Endodermal cell (in vitro differentiated cells): ENCODE measurements at regions not wholly inside any gene's neighbourhood (a gene's known extent, or its start where the extent isn't known, plus 50 kb on each side); places are given as distances from the start of the nearest gene placed in this dataset.

ENCODE experiments used
- DNase-seq: peaks from one replicate; pipeline ENCODE4 v3.0.0-alpha.2; 2017
- H3K27ac ChIP-seq: 2 replicates; pipeline ENCODE4 v1.5.1; 2013; ENCODE audit warnings: mild to moderate bottlenecking, low read depth, low read length, moderate library complexity
- H3K27me3 ChIP-seq: 2 replicates; pipeline ENCODE4 v1.6.1; 2013; ENCODE audit warnings: mild to moderate bottlenecking, low read length, moderate library complexity; ENCODE audit not compliant: insufficient read depth, control insufficient read depth, poor library complexity, severe bottlenecking
- H3K36me3 ChIP-seq: 2 replicates; pipeline ENCODE4 v1.7.0; 2013; ENCODE audit warnings: mild to moderate bottlenecking, low read length, moderate library complexity; ENCODE audit not compliant: control insufficient read depth, insufficient read depth
- H3K4me1 ChIP-seq: one replicate; pipeline ENCODE4 v1.7.0; 2013; ENCODE audit warnings: low read length; ENCODE audit not compliant: control insufficient read depth, insufficient read depth
- H3K4me3 ChIP-seq: 2 replicates; pipeline ENCODE4 v1.5.1; 2013; ENCODE audit warnings: mild to moderate bottlenecking, low read length, moderate library complexity
- H3K9ac ChIP-seq: 2 replicates; pipeline ENCODE4 v1.6.1; 2013; ENCODE audit warnings: mild to moderate bottlenecking, low read length, moderate library complexity; ENCODE audit not compliant: poor library complexity, severe bottlenecking; ENCODE audit errors: extremely low read depth
- H3K9me3 ChIP-seq: 2 replicates; pipeline ENCODE4 v1.6.1; 2013; ENCODE audit warnings: mild to moderate bottlenecking, low read length, moderate library complexity; ENCODE audit not compliant: control insufficient read depth
- H3K27ac Mint-ChIP-seq: 2 replicates; pipeline ENCODE4 v1.8.0; 2020; ENCODE audit warnings: mixed read lengths
- H3K27me3 Mint-ChIP-seq: 2 replicates; pipeline ENCODE4 v1.8.0; 2021; ENCODE audit warnings: mild to moderate bottlenecking, mixed read lengths; ENCODE audit not compliant: insufficient read depth
- H3K36me3 Mint-ChIP-seq: 2 replicates; pipeline ENCODE4 v1.8.0; 2020; ENCODE audit warnings: low read depth, mixed read lengths
- H3K4me1 Mint-ChIP-seq: 2 replicates; pipeline ENCODE4 v1.8.0; 2020; ENCODE audit warnings: mixed read lengths
- H3K4me3 Mint-ChIP-seq: 2 replicates; pipeline ENCODE4 v1.8.0; 2020; ENCODE audit warnings: mild to moderate bottlenecking, moderate library complexity, mixed read lengths
- H3K9me3 Mint-ChIP-seq: 2 replicates; pipeline ENCODE4 v1.8.0; 2020; ENCODE audit warnings: mild to moderate bottlenecking, mixed read lengths
- CTCF ChIP-seq: fragments of 200-600 bp; sonication (generic); conservative IDR thresholded peaks from 2 replicates; pipeline ENCODE4 v1.5.0; 2021; ENCODE audit warnings: antibody characterized with exemption, mild to moderate bottlenecking
- WGBS, 2 experiments: methylation state at CpG; one replicate each; pipeline versions ENCODE4 v1.1.5 to v1.1.7; 2013; ENCODE audit warnings: missing lambda C conversion rate in 2 of 2, mixed read lengths in 1 of 2; ENCODE audit not compliant: insufficient coverage in 1 of 2, insufficient read length in 1 of 2; 5-methylcytosine and 5-hydroxymethylcytosine counted together

- Histone ChIP-seq H3K9me3 (no peaks in the 10 kb centered on the region), H3K27ac (no peak overlapping the region), H3K4me1 (peaks cover 13% of the 10 kb centered on the region), H3K27me3 (no peaks in the 10 kb centered on the region), H3K36me3 (no peaks in the 10 kb centered on the region), H3K4me3 (no peak overlapping the region), H3K9ac (no peak overlapping the region)
- no peak for DNase-seq
- no peaks in the 10 kb centered on the region for H3K27me3 Mint-ChIP-seq
- H3K27ac Mint-ChIP-seq = no peak overlapping the region
- no peak for TF ChIP-seq CTCF
- H3K4me3 Mint-ChIP-seq = no peak overlapping the region
- no peaks in the 10 kb centered on the region for H3K36me3 Mint-ChIP-seq
- H3K4me1 Mint-ChIP-seq = peaks cover 12% of the 10 kb centered on the region
- H3K9me3 Mint-ChIP-seq = no peaks in the 10 kb centered on the region
Observed at GRCh38 chr5:107803728-107804127, 133.0 kb upstream of the EFNA5 start.

- H3K36me3 Mint-ChIP-seq = no peaks in the 10 kb centered on the region
- no peak for TF ChIP-seq CTCF
- Histone ChIP-seq H3K9ac (no peak overlapping the region), H3K36me3 (no peaks in the 10 kb centered on the region), H3K27me3 (no peaks in the 10 kb centered on the region), H3K4me3 (no peak overlapping the region), H3K4me1 (no peaks in the 10 kb centered on the region), H3K9me3 (no peaks in the 10 kb centered on the region), H3K27ac (no peak overlapping the region)
- 75 to 96% methylated on average over 1 to 2 of the region's 2 CpGs for WGBS, 2 experiments
- H3K9me3 Mint-ChIP-seq = no peaks in the 10 kb centered on the region
- H3K27me3 Mint-ChIP-seq = no peaks in the 10 kb centered on the region
- H3K27ac Mint-ChIP-seq = no peak overlapping the region
- H3K4me1 Mint-ChIP-seq = peaks cover 12% of the 10 kb centered on the region
- DNase-seq = no peak
- no peak overlapping the region for H3K4me3 Mint-ChIP-seq
Observed at GRCh38 chr5:107801061-107801460, 130.3 kb upstream of the EFNA5 start.

GRCh38 chr5:107799306-107799705 is 128.6 kb upstream of the EFNA5 start:
- H3K4me1 ChIP-seq = no peaks in the 10 kb centered on the region
- DNase-seq = no peak
- no peak overlapping the region for H3K27ac Mint-ChIP-seq
- H3K36me3 Mint-ChIP-seq = no peaks in the 10 kb centered on the region
- no peak overlapping the region for H3K9ac ChIP-seq
- H3K9me3 ChIP-seq = no peaks in the 10 kb centered on the region
- H3K4me3 Mint-ChIP-seq = no peak overlapping the region
- no peaks in the 10 kb centered on the region for H3K27me3 ChIP-seq
- H3K4me3 ChIP-seq = no peak overlapping the region
- WGBS, 2 experiments = 71 to 78% methylated on average over 7 of the region's 7 CpGs
- no peaks in the 10 kb centered on the region for H3K9me3 Mint-ChIP-seq
- no peak for TF ChIP-seq CTCF
- H3K36me3 ChIP-seq = no peaks in the 10 kb centered on the region
- H3K27me3 Mint-ChIP-seq = no peaks in the 10 kb centered on the region
- H3K4me1 Mint-ChIP-seq = peaks cover 12% of the 10 kb centered on the region
- H3K27ac ChIP-seq = no peak overlapping the region
